ENCODE measurements at regions not wholly inside any gene's neighbourhood (a gene's known extent, or its start where the extent isn't known, plus 50 kb on each side); places are given as distances from the start of the nearest gene placed in this dataset.
"Not testable (repeated sequence)": the region's sequence is repeated elsewhere in the genome, so short reads cannot be mapped to it uniquely, and the experiment has no call there.

GRCh38 chr4:72893354-72894066 lies 176.0 kb downstream of the COX18 start:
- no peaks in the 10 kb centered on the region for H3K36me3 ChIP-seq
- H3K27ac ChIP-seq = no peak overlapping the region
- H3K4me1 ChIP-seq = no peaks in the 10 kb centered on the region
- TF ChIP-seq POLR2AphosphoS5 (IDR thresholded peaks at IDR 0.05; ENCODE audit: insufficient read depth in 1 of 2, low read depth in 1 of 2) (no peak), CTCF (IDR thresholded peaks at IDR 0.05) (no peak), POLR2A (IDR thresholded peaks at IDR 0.05) (no peak)
- H3K4me3 ChIP-seq = no peak overlapping the region
- no peaks in the 10 kb centered on the region for H3K9me3 ChIP-seq
- no peaks in the 10 kb centered on the region for H3K27me3 ChIP-seq
- intact Hi-C loops (cut with DNase I) = no loop called here
- DNase-seq (ENCODE audit: extremely low spot score in 2 of 2) = no peak

GRCh38 chr4:72888331-72888730 lies 181.2 kb downstream of the COX18 start:
- no peak for TF ChIP-seq POLR2AphosphoS5 (IDR thresholded peaks at IDR 0.05; ENCODE audit: insufficient read depth in 1 of 2, low read depth in 1 of 2)
- no peak for TF ChIP-seq POLR2A (IDR thresholded peaks at IDR 0.05)
- TF ChIP-seq CTCF (IDR thresholded peaks at IDR 0.05) = no peak
- intact Hi-C loops (cut with DNase I) = no loop called here
- DNase-seq (ENCODE audit: extremely low spot score in 2 of 2) = no peak
- Histone ChIP-seq H3K36me3 (no peaks in the 10 kb centered on the region), H3K9me3 (no peaks in the 10 kb centered on the region), H3K4me3 (no peak overlapping the region), H3K27me3 (no peaks in the 10 kb centered on the region), H3K27ac (no peak overlapping the region), H3K4me1 (no peaks in the 10 kb centered on the region)

- intact Hi-C loops (cut with DNase I) = no loop called here
- TF ChIP-seq CTCF (IDR thresholded peaks at IDR 0.05) (no peak), POLR2A (IDR thresholded peaks at IDR 0.05) (no peak), POLR2AphosphoS5 (IDR thresholded peaks at IDR 0.05; ENCODE audit: insufficient read depth in 1 of 2, low read depth in 1 of 2) (no peak)
- no peak for DNase-seq (ENCODE audit: extremely low spot score in 2 of 2)
Observed at GRCh38 chr4:72887152-72887551, 182.4 kb downstream of the COX18 start.

GRCh38 chr4:72886602-72887001 lies 182.9 kb downstream of the COX18 start:
- no peaks in the 10 kb centered on the region for H3K9me3 ChIP-seq
- no peaks in the 10 kb centered on the region for H3K36me3 ChIP-seq
- H3K4me3 ChIP-seq = no peak overlapping the region
- intact Hi-C loops (cut with DNase I) = no loop called here
- H3K4me1 ChIP-seq = no peaks in the 10 kb centered on the region
- no peaks in the 10 kb centered on the region for H3K27me3 ChIP-seq
- H3K27ac ChIP-seq = no peak overlapping the region
- TF ChIP-seq CTCF (IDR thresholded peaks at IDR 0.05) (no peak), POLR2A (IDR thresholded peaks at IDR 0.05) (no peak), POLR2AphosphoS5 (IDR thresholded peaks at IDR 0.05; ENCODE audit: insufficient read depth in 1 of 2, low read depth in 1 of 2) (no peak)
- DNase-seq (ENCODE audit: extremely low spot score in 2 of 2) = no peak

More at GRCh38 chr4:72887152-72887551, 182.4 kb downstream of the COX18 start:
- Histone ChIP-seq H3K36me3 (no peaks in the 10 kb centered on the region), H3K4me3 (no peak overlapping the region), H3K4me1 (no peaks in the 10 kb centered on the region), H3K27ac (no peak overlapping the region), H3K27me3 (no peaks in the 10 kb centered on the region), H3K9me3 (no peaks in the 10 kb centered on the region)

GRCh38 chr4:72884225-72884624 lies 185.3 kb downstream of the COX18 start:
- H3K27ac ChIP-seq; intact Hi-C loops (cut with DNase I); H3K9me3 ChIP-seq; DNase-seq (ENCODE audit: extremely low spot score in 2 of 2); H3K4me3 ChIP-seq; H3K27me3 ChIP-seq; H3K4me1 ChIP-seq; H3K36me3 ChIP-seq: not testable (repeated sequence)
